NOMO-1 (cell line): ENCODE measurements at regions not wholly inside any gene's neighbourhood (a gene's known extent, or its start where the extent isn't known, plus 50 kb on each side); places are given as distances from the start of the nearest gene placed in this dataset.
A peak's percentile ranks its signal among the peaks of the same experiment; 100 is the strongest.

Source experiments
- DNase-seq, 2 experiments: peaks; one replicate each; lab custom pipeline; 2025; ENCODE audit not compliant: unreplicated experiment in 2 of 2; lab: John Stamatoyannopoulos, UW

DNA sequence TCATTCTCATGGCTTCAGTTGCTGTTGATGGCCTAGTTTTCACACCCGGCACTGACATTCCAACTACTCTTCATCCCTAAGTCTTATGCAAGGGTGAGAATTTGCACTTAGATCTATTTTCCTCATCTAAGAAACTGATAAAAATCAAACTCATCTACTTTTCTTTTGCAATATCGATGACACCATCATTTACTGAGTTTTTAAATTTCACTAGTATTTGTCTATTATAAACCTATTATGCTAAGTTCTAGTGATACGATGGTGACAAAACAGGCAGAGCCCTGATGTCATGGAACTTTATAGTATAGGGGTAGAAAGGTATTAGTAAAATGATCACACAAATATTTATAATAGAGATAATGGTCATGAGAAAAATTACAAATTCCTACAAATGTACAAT lies 167.9 kb upstream of the CITED2 start:
- no peak for DNase-seq

DNA sequence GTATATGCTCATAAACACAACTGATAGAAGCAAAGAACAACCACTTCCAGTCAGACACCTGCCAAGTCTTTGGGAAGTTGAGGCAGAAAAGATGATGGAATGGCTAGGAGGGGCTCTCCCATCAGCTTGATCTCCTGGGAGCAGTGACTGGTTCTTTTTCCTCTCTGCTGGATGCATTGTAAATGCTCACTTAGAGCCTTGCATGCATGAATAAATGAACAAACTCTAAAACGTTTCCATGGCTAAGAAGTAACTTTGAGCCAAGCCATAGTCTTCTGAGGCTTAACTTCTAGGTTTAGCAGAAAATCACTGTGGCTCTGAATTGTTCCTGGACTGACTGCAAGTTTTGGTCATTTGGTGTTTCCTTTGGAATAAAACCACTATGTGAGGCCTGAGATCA lies 166.4 kb upstream of the CITED2 start:
- no peak for DNase-seq

DNA sequence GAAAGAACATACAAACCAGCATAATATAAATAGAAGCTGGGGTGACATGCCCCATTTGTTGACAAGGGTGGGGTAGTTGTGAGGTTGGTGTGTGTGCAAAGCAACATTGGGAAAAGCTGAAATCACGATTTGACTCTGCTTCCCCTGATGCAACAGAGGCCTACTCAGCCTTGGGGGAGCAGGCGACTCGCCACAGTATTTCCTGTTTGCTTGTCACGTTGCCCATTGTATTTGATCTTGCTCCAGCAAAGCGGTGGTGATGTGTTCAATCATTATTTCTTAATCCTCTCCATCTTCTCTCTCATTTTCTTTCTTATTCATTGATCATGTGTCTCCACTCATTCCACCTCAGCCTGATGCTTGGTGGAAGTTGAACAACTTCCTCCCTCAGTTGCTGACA lies 165.8 kb upstream of the CITED2 start:
- peak in 1 of 2 experiments; percentile 66 for DNase-seq

DNA sequence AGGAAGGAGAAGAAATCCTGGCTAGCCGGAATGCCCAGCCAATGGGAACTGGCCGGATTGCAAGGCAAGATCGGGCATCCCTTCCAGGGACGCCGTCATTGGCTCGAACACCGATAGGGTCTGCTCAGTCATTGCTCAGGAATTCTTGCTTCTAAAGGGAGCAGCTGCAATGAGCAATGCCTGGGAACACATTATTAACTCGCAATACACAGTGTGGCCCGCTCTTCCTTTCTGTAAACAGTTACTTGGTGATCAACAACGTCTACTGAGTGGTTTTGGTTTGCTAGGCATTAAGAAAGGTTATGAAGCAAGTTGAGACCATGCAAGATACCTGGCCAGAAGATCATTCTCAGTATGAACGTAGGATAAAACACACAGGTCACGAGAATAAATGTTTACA lies 165.4 kb upstream of the CITED2 start:
- DNase-seq: no peak

DNA sequence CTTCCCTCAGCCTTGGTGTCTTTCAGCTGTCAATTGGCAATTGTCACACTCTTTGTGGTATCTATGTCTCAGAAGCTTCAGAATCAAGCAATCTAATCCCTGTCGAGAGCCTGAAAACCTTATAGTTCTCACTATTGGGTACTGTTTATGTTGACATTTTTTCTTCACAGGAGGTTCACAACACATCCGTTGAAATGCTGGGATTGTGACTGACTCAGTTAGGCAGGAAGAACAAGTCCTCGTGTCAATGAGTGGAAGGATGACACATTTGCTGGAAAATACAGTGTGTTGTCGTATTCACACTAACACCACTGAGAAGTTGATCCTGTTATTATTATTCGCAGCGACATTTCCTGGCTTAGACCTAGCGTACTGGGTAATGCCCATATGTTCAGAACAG lies 163.9 kb upstream of the CITED2 start:
- DNase-seq: no peak

DNA sequence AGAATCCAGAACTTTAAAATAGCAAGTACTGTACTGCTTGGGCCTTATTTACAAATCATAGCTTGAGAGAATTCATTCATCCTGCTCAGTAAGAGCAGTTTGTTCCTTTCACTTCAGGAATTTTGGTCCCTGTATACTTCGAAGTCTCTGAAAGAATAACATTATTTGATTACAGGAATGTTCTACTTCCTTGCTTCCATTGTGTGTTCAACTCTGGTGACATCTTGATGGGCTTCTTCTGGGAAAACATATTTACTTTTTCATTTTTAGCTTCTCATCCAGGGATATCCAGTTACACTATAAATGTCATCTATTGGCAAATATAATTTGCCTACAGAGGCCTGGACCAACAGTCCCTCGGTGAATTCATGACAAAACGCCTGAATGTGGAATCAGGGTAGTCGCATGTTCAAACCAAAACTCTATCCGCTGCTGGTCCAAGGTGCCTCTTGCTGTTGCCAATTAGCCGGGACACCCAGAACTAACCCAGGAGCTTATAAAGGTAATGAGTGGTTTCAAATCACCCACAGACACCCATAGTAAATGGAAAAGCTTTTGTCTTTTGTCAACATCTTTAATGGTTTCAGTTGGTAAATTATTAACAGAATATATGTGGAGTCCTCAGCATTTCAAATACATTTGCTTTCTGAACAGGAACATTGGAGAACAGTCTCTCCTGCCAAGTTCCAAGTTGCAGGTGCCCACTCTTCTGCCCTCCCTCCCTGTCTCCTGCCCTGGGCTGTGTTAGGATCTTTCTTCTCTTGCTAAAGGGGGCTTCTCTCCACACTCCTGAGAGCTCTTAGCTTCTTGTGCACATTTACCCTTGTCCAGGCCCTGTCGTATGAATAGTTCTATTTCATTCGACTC lies 162.5 kb upstream of the CITED2 start:
- DNase-seq: no peak

DNA sequence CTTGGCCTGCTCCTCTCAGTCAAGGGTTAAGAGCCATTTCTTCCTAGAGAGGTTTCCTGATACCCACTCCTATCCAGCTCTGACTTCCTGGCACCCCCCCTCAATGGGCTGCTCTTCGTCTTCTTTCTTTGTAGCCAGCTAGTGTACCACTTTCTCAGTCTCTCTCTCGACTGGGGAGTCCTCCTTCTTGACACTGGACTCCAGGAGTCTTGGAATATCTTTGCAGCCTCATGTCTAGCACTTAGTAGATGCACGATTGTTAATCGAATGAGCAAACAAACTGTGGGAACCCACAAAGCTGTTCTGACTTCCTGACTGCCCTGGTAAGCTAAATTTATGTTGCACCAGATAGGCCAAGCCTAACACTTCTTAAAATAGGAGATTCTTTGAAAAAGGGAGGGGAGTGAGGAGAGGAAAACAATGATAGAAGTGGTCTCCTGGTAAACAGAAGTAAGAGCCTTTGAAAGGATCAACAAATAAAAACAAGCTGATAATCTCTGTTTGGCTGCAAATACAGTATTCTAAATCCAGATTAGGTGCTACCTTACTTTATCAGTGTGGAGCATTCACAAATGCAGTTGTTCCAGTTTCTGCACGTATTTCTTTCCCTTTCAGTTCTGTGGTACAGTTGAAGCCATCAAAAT lies 160.1 kb upstream of the CITED2 start:
- DNase-seq: peak; percentile 28 to 33

DNA sequence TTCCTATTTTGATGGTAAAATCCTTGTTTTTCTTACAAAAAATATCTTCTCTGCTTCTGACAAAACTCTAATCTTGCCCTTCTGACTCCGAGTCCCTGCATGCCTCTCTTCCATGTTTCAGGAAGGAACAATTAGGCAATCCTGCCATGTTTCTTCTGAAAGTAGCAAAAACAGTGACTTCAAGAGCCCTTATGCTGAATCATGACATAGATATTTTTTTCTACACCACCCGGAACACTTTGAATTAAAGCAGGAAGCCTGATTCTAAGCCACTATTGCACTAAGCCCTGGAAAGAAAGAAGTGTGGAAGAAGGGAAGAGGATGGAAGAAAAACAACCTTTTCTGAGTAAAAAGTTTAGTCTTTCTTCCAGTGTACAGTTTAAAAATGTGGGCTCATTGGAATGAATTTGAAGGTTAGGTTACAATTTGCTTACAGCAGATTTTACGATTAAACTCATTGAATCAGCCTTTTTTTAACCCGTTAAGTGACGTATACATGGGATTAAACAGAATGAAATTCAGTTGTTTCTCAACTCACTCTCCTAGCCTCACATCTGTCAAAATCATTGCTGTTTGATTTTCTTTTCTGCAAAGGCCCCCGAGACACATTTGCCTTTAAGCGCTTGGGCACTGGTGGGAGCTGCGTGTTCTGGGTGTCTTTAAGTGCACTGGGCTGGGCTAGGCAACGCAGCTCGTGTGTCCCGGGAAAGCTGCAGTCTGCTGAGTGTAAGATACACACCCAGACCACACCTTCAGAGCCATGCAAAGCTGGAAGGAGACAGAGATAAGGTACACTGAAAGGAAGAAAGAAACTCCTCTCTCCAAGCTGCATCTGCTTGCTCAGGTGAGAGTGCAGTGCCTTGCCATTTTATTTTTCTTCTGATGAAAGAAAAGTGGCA lies 159.4 kb upstream of the CITED2 start:
- peak in 1 of 2 experiments; percentile 50 for DNase-seq

DNA sequence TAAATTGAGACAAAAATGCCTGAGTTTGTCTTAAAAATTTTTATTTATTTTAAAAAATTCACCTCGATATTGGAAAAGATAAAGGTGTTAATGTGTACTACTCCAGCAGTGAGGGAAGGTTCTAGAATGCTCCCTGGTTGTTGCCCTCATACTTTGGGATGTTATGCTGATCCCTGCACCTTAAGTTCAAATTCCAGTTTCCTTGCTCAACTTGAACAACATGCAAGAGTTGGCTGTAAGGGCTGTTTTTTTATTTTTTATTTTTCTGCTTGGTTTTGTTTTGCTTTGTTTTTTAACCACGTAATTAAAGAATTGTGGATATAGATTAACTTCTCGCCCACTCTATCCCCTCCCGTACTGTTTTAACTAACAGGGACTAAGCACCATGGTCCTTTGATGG lies 158.7 kb upstream of the CITED2 start:
- no peak for DNase-seq

DNA sequence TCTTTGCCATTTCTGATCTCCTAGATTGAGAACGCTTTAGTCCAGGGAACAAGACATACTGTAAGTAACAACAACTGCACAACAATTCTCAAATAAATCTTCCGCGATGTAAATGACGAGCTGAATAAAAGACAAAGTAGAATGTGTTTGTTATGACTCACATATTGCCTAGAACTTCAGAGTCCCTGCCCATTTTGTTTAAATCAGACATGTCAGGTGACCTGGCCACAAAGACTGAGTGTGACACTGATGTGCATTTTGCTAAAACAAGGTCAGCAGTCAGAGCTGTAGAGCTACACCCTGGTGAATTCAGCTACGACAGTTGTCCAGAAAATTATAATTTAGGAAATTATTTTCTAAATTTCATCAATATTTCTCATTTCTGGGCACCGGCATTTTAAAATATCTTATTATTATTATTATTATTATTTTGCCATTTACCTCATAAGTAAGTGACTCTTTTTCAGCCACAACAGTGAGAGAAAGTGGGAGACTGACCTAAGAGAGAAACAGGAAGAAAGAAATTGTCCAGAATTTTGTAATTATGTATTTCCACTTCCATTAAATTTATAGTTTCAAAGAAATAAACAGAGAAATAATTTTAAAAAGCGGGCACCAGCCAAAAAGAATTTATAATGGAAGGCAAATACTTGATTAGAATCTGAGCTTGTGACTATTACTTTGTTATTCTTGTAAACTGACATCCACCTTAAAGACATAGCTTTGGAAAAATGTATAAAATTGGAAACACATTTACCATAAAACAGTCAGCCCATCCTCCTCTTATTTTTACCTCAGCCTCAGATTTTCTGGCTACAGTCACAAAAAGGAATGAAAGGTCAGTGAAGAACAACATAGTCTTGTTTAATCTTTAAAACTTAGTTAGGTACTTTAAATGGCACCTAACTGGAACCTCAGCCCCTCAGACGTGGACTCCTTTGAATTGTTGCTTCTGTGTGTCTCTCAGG lies 157.0 kb upstream of the CITED2 start:
- DNase-seq: peak in 1 of 2 experiments; percentile 46

DNA sequence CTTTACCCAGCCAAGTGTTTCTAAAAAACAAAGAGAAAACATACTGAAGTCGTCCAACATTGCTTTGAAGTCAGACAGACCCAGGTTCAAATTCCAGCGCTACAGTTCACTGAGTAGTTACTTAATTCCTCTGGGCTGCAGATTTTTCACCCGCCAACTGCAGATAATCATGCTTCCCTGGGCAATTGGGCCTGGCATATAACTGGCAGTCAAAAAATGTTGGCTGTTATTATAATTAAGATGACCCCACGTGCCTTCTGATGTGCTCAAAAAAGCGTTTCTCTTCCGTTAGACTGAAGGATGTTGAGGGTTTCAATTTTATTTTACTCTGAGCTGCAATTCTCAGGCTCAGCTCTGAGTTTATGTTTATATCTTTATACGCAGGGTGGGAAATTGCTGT lies 156.1 kb upstream of the CITED2 start:
- DNase-seq: no peak

DNA sequence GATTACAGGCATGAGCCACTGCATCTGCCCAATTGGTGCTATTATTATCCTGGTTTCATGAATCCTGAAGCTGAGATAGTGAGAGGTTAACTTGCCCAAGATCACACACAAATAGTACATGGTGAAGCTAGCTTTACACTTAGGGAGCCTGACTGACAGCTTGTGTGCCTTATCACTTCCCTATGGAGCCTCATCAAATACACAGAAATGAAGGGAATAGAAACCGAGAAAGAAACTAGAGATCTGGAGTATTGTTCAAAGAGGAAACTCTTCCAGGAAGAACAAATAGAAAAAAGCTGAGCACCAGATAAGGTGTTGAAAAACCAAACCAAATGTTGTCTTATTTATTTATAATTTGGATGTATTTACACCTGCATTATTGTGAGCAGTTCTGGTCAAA lies 155.0 kb upstream of the CITED2 start:
- DNase-seq: peak in 1 of 2 experiments; percentile 9

DNA sequence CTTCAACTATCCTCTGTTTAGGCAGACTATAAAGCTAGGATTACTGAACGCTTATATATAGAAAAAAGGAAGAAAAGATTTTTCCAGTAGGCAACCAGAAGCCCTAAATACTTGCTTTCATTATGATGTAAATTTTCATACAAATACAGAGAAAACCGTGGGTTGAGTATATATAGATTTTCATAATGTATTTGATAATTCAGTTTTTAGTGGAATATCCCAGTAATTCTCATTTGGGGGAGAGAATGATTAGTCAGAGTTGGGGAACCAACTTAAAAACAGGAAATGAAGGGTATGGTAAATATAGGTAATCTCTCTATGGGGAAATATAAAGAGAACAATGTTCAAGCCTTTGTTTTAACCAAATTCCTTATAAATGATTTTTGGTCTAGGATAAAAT lies 154.0 kb upstream of the CITED2 start:
- peak in 1 of 2 experiments; percentile 25 for DNase-seq

DNA sequence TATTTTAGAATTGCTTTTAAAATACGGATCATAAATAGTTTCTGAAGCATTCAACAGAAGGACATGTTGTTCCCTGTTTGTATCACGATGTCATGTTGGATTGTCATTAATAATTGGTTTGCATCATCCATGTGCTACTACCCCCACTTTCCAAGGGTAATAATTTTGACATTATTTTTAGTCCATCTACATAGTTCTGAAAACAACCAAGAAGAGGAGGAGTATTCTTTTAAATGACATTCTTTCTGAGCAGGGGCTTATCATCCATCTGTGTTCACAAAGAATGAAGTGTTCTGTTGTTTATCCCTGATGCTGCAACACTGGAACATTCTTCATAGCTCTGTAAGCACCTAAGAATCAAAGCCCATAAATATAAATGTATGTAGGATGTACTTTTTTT lies 151.0 kb upstream of the CITED2 start:
- DNase-seq: no peak

DNA sequence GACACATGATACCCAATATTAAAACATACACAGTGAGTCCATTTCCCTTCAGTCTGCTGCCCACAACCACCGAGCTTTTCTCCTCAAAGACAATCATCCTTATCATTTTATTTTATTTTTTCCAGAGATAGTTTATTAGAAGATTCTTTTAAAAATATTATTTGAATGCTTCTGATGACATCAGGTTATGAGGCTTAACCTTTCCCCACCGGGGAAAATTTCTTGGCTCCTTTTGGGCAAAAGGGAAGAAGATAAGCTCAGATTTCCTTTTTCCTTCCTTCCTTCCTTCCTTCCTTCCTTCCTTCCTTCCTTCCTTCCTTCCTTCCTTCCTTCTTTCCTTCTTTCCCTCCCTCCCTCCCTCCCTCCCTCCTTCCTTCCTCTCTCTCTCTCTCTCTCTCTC lies 149.5 kb upstream of the CITED2 start:
- DNase-seq: no peak

DNA sequence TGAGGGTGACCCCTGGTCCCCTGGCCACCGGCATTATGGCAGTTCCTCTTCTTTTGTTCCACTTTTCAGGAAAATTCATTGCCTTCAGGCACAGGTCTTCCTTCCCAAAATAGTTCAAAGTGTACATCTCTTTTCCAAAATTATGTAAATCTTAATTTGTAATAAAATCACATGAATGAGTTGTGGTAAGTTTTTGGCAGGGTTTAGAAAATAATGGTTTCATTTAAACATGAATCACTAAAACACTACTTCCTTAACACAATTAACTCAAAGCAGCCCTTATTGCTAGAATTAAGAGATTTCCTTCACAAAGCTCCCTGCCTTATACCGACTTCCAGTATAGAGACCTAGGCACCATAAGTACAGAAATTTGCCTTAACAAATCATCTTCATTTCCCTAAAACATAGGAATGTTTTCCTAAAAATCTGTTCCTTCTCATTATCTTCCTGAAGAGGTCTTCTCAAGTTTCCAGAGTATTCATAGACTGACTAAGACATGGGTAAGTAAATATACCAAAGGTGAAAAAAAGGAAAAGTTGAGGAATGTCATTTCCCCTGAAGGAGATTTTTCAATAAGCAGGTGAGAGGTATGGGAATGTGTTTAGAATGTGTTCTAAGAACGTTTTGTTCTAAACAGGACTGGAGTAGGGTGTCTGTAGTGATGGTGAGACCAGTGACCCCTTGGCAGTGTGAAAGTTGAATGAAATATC lies 148.2 kb upstream of the CITED2 start:
- no peak for DNase-seq

DNA sequence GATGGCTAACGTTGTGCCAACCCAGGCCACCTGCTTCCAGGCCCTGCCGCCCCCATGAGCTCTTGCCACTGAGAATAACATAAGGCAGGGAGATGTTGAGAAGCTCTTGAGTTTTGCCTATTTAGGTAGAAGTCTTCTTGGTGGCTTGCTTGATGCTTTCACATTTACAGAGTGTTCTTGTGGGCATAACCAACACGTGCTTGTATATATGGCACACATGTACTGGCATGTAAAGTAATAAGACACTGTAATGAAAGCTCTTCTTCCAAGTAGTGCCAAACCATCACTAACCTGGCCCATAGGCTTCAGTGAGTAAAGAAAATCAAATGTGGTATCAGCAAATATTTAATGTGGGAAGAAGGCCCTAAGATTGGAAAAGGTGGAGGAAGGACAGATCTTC lies 146.9 kb upstream of the CITED2 start:
- no peak for DNase-seq

DNA sequence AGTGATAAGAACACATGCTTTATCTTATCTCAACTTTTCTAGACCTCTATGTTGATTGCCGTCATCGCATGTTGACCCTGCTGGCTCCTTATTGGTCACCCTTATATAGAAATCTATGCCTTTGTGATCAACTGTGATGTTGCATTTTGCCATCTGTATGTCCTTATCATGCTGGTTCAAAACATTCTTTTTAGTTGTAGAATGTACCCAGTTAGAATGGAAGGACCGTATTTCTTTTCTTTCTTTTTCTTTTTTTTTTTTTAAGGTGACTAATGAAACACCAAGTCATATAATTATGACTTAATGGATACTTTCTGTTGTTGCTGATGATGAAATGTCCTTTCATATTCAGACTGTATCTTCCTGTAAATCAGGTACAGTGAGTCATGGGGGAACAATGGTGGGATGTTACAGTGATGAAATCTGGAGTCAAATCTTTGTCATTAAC lies 145.9 kb upstream of the CITED2 start:
- peak in 1 of 2 experiments; percentile 7 for DNase-seq

DNA sequence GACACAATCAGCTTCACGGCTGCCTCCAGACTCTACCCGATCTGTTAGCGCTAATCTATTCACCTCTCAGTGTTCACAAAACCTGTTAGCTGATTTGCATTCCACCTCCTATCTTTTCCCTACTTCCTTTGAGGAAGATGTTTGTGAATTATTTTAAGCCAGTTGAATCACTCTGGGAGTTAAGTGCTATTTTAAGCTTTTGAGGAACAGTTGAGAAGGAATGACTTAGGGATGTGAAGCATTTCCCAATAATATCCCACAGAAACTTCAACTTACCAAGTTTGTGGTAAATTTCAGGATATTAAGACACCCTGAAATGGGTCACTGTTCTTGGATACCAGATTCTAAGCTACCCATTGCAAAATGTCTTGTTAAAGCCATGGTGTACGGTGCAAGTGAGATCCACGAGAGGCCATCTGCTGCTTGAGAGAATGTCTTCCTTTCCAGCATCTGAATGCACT lies 145.2 kb upstream of the CITED2 start:
- peak in 1 of 2 experiments; percentile 3 for DNase-seq
